Aorta (tissue), 5 donors: ENCODE measurements at regions not wholly inside any gene's neighbourhood (a gene's known extent, or its start where the extent isn't known, plus 50 kb on each side); places are given as distances from the start of the nearest gene placed in this dataset.

Source experiments
- ATAC-seq: fragments of 200-7000 bp; cut with Tn5 transposase; one replicate; pipeline ENCODE4 v1.9.1; 2022; ENCODE audit warnings: moderate library complexity; ENCODE audit not compliant: low FRiP score
- DNase-seq, 2 donors: peaks; one replicate each; pipeline ENCODE4 v3.0.0-alpha.2; 2020
- H3K27ac ChIP-seq, 2 donors: one replicate each; pipeline ENCODE4 v1.5.1; 2013; ENCODE audit warnings: low read length in 2 of 2, mild to moderate bottlenecking in 2 of 2, moderate library complexity in 2 of 2, control low read depth in 1 of 2, inconsistent platforms in 1 of 2, low read depth in 1 of 2
- H3K27me3 ChIP-seq, 2 donors: one replicate each; pipeline ENCODE4 v1.6.1; 2013; ENCODE audit warnings: control low read depth in 1 of 2, low read length in 1 of 2, mild to moderate bottlenecking in 1 of 2, moderate library complexity in 1 of 2; ENCODE audit not compliant: insufficient read depth in 2 of 2, control insufficient read depth in 1 of 2
- H3K36me3 ChIP-seq, 2 donors: one replicate each; pipeline ENCODE4 v1.6.1; 2013; ENCODE audit warnings: control low read depth in 1 of 2, low read length in 1 of 2, mild to moderate bottlenecking in 1 of 2; ENCODE audit not compliant: insufficient read depth in 2 of 2, control insufficient read depth in 1 of 2
- H3K4me1 ChIP-seq, 2 donors: one replicate each; pipeline ENCODE4 v1.6.1; 2013; ENCODE audit warnings: low read length in 2 of 2, control low read depth in 1 of 2, mild to moderate bottlenecking in 1 of 2, moderate library complexity in 1 of 2; ENCODE audit not compliant: insufficient read depth in 2 of 2, control insufficient read depth in 1 of 2
- H3K4me3 ChIP-seq, 2 donors: one replicate each; pipeline ENCODE4 v1.5.1; 2013; ENCODE audit warnings: low read length in 2 of 2, control low read depth in 1 of 2, mild to moderate bottlenecking in 1 of 2
- H3K9me3 ChIP-seq: one replicate; pipeline ENCODE4 v1.6.1; 2013; ENCODE audit warnings: mild to moderate bottlenecking, low read length; ENCODE audit not compliant: control insufficient read depth
- WGBS, 2 donors: extraction: QIAGEN DNeasy Blood & Tissue Kit; methylation state at CpG; one replicate each; pipeline ENCODE4 v1.1.7; 2013; 5-methylcytosine and 5-hydroxymethylcytosine counted together
- intact Hi-C, 2 donors: fragments of 100-400 bp; cut with DNase I; formaldehyde crosslinking; loops; one replicate each; pipeline versions ENCODE4 v1.14.2 to v1.15.0; 2022
- donor health status: healthy with polysubstance abuse.
- donor health status: Bipolar disorder and iron deficiency.
- donor health status: DM: no; HTN: no; CAD: no.
- donor health status: DM: no; HTN: no; CAD: no.
- donor health status: DM: yes; HTN: yes; CAD: no.

DNA sequence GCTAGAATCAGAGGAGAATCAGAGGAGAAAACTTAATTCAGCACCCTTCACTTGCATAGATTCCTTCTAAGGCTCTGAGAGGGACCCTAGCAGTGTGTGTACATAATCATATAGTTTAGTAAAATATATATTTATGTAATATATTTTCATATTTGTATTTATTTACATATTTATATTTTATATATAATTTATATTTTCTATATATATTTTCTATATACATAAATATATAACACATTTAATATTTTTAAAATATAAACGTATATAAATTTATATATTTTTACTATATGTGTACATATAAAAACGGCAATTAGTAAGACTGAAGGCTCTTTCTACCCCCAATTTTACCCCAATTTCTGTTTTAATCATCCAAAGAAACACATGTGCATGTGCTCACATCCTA is 80.3 kb downstream of the NXPE2 start:
- intact Hi-C loops, result no loop called here
- ATAC-seq (no peak), DNase-seq (no peak)
- no peak overlapping the region for H3K27ac ChIP-seq
- no peaks in the 10 kb centered on the region for H3K27me3 ChIP-seq
- no peaks in the 10 kb centered on the region for H3K36me3 ChIP-seq
- H3K4me1 ChIP-seq, result no peaks in the 10 kb centered on the region
- no peak overlapping the region for H3K4me3 ChIP-seq
- 80 to 89% methylated on average over 2 of the region's 2 CpGs for WGBS, 2 donors
- no peaks in the 10 kb centered on the region for H3K9me3 ChIP-seq

- Histone ChIP-seq H3K4me1 (no peaks in the 10 kb centered on the region), H3K4me3 (no peak overlapping the region), H3K36me3 (no peaks in the 10 kb centered on the region), H3K27me3 (no peaks in the 10 kb centered on the region), H3K9me3 (no peaks in the 10 kb centered on the region), H3K27ac (no peak overlapping the region)
- ATAC-seq (peak; percentile 75), DNase-seq (peak; percentile 73 to 86)
- intact Hi-C loops, result loop anchor here (2.0 to 5.0 kb wide), 3 partner anchors 420 to 482 kb away; no protein-coding TSS in a partner anchor
- WGBS, 2 donors, result 3 to 5% methylated on average over 4 of the region's 4 CpGs
These were observed 84.1 kb downstream of the NXPE2 start for GRCh38 chr11:114762408-114762807.

DNA sequence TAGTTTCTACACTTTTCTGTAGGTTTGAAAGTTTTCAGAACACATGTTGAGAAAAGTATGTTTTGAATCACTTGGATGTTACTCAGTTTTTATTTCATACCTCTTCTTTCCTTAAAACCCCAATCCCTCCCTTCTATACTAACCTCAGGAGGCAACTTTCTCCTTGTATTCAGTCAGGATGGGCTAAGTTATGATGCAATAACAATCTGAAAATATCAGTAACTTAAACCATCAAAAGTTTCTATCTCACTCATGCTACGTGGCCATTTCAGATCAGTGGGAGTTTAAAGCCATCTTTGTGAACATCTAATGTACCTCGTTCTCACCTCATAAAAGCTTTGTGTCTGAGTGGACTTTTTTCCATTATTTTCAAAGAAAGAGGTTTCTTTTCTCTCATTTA is 86.2 kb downstream of the NXPE2 start:
- WGBS, 2 donors, result 79 to 82% methylated on average over 2 of the region's 2 CpGs
- no peak overlapping the region for H3K27ac ChIP-seq
- intact Hi-C loops, result loop anchor here (5.0 kb wide), 2 partner anchors 422 to 427 kb away; no protein-coding TSS in a partner anchor
- H3K36me3 ChIP-seq, result no peaks in the 10 kb centered on the region
- ATAC-seq, result no peak
- no peaks in the 10 kb centered on the region for H3K4me1 ChIP-seq
- H3K9me3 ChIP-seq, result no peaks in the 10 kb centered on the region
- no peak overlapping the region for H3K4me3 ChIP-seq
- no peaks in the 10 kb centered on the region for H3K27me3 ChIP-seq
- no peak for DNase-seq

- 72 to 75% methylated on average over 2 of the region's 2 CpGs for WGBS, 2 donors
- intact Hi-C loops, result no loop called here
- no peak for ATAC-seq
These were observed 92.8 kb downstream of the NXPE2 start for GRCh38 chr11:114771172-114771571.

DNA sequence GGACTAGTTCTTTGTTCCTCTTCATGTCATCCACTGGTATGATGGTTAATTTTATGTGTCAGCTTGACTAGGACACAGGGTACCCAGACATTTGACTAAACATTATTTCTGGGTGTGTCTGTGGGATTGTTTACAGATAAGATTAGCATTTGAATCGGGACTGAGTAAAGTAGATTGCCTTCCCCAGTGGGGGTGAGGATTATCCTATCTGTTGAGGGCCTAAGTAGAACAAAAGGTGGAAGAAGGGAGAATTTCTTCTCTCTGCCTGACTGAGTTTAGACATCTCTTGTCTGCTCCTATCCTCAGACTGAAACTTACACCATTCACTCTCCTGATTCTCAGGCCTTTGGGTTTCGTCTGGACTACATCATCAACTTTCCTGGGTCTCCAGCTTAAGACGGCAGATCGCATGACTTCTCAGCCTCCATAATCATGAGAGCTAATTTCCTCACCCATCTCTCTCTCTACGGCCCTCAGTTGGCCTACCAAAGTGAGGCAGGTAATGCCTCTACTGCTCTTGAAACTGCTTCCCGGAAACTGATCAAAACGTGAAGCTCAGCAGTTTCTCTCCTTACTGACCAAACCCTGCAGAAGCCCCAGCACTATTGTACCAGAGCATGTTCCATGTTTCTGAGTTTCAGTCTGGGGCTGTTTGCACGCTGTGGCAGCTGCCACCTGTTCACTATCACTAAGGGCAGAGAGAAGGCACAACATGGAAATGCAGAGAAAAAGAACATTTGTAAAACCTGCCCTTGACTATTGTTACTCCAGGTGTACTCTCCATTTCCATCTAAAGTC is 95.4 kb downstream of the NXPE2 start:
- Histone ChIP-seq H3K27me3 (peaks cover 0 to 3% of the 10 kb centered on the region in 2 donors), H3K36me3 (no peaks in the 10 kb centered on the region), H3K9me3 (peaks cover 5% of the 10 kb centered on the region), H3K4me3 (no peak overlapping the region), H3K27ac (no peak overlapping the region), H3K4me1 (no peaks in the 10 kb centered on the region)
- no peak for ATAC-seq
- 64 to 65% methylated on average over 8 of the region's 8 CpGs for WGBS, 2 donors
- intact Hi-C loops, result no loop called here
- no peak for DNase-seq

More at GRCh38 chr11:114771172-114771571, 92.8 kb downstream of the NXPE2 start:
- Histone ChIP-seq H3K4me1 (no peaks in the 10 kb centered on the region), H3K9me3 (peaks cover 5% of the 10 kb centered on the region), H3K27me3 (peaks cover 0 to 3% of the 10 kb centered on the region in 2 donors), H3K27ac (no peak overlapping the region), H3K4me3 (no peak overlapping the region), H3K36me3 (no peaks in the 10 kb centered on the region)
- no peak for DNase-seq

DNA sequence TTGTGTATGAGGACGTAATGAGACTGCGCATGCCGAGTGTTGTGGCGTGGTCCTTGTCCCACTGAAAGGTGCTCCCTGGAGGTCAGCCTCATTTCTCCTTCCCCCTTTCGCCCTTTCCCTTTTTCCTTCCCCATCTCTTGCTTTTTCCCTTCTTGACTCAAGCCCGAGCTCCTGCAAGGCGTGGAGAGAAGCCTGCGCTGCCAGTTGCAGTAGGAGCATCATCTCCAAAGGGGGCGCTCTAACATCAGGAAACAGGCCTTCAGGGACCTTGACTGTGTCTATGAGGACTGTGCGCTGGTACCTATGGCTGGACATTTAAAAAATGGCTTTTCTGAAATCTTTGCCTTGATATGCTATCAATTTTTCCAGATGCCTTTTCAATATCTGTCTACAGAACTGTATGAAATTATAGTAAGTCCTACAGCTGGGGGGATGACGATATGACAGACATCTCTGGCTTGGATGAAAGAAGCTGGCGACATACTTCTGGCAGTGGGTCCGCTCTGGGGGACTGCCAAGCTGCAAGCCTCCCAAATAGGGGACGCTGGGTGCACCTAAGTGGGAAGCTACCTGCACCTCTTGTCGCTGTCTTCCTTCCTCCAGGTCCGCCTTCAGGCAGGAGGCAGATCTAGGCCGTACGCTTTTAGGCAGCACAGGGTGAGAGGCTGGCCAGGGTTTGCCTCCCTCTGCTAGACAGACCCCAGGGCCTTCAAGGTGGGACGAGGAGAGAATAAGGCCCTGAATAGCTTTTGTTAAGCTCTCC is 96.5 kb downstream of the NXPE2 start:
- Histone ChIP-seq H3K4me1 (no peaks in the 10 kb centered on the region), H3K36me3 (no peaks in the 10 kb centered on the region), H3K27me3 (peaks cover 0 to 3% of the 10 kb centered on the region in 2 donors), H3K9me3 (peaks cover 5% of the 10 kb centered on the region), H3K4me3 (no peak overlapping the region), H3K27ac (no peak overlapping the region)
- no peak for ATAC-seq
- intact Hi-C loops, result no loop called here
- WGBS, 2 donors, result 42 to 51% methylated on average over 19 of the region's 19 CpGs
- DNase-seq, result no peak

GRCh38 chr11:114775875-114776621 is 97.7 kb downstream of the NXPE2 start:
- ATAC-seq, result no peak
- no peak for DNase-seq

DNA sequence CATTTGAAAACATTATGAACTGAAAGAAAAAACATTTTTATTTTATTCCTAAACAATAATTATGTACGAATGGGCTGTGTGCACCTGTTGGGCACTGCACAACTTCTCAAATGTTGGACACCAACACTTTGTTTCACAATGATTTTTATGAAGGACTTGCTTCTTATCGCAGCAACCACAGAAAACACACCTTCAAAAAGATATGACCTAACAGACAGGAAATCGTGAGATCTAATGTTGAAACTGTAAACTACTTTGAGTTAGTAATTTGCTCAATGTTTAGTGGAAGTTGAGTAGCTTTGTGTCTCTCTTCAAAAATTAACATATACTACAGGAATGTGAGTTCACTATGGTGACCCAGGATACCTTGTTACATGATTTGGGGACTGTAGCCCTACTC is 98.6 kb downstream of the NXPE2 start:
- no peak overlapping the region for H3K27ac ChIP-seq
- H3K36me3 ChIP-seq, result no peaks in the 10 kb centered on the region
- no peak overlapping the region for H3K4me3 ChIP-seq
- WGBS, 2 donors, result 78 to 85% methylated on average over 3 of the region's 3 CpGs
- no peaks in the 10 kb centered on the region for H3K4me1 ChIP-seq
- no peaks in the 10 kb centered on the region for H3K9me3 ChIP-seq
- no peak for DNase-seq
- intact Hi-C loops, result no loop called here
- ATAC-seq, result no peak
- H3K27me3 ChIP-seq, result peaks cover 0 to 3% of the 10 kb centered on the region in 2 donors

More at GRCh38 chr11:114775875-114776621, 97.7 kb downstream of the NXPE2 start:
- Histone ChIP-seq H3K9me3 (peaks cover 2% of the 10 kb centered on the region), H3K4me1 (no peaks in the 10 kb centered on the region), H3K36me3 (no peaks in the 10 kb centered on the region), H3K27ac (no peak overlapping the region), H3K27me3 (peaks cover 0 to 3% of the 10 kb centered on the region in 2 donors), H3K4me3 (no peak overlapping the region)
- intact Hi-C loops, result no loop called here
- 51 to 63% methylated on average over 19 of the region's 19 CpGs for WGBS, 2 donors
